ENCODE measurements at regions not wholly inside any gene's neighbourhood (a gene's known extent, or its start where the extent isn't known, plus 50 kb on each side); places are given as distances from the start of the nearest gene placed in this dataset.

DNA sequence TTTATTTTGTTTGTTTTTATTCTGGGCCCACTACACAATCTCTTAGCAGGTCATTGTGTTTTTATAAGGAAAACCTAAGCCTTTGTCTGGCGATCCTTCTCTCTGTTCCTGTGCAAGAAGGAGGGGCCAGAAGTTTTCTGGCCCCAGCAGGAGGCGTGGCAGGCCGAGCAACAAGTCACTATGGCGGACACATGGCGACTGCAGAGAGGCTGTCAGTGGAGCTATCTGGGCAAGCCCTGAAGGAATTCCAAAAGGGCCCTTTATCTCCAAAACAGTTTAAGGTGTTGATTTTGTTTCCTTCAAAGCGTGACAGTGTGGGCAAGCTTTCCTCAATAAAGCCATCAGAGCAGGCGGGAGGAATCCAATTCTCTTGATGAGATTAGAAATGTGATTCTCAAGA is 118.8 kb upstream of the CTAGE1 start:
- Histone ChIP-seq H3K9me3 (ENCODE audit: severe bottlenecking) (no peaks in the 10 kb centered on the region), H3K36me3 (ENCODE audit: low read depth) (no peaks in the 10 kb centered on the region), H3K4me3 (ENCODE audit: severe bottlenecking) (no peak overlapping the region), H3K4me1 (ENCODE audit: insufficient read depth, poor library complexity, severe bottlenecking) (no peaks in the 10 kb centered on the region), H3K27me3 (ENCODE audit: insufficient read depth, poor library complexity, severe bottlenecking) (no peaks in the 10 kb centered on the region), H3K27ac (ENCODE audit: poor library complexity, severe bottlenecking) (no peak overlapping the region)
- ATAC-seq (ENCODE audit: low read depth) (no peak), DNase-seq (ENCODE audit: low spot score) (no peak)
- no peak for TF ChIP-seq CTCF (IDR thresholded peaks at IDR 0.05; ENCODE audit: poor library complexity, severe bottlenecking)

- Histone ChIP-seq H3K27me3 (ENCODE audit: insufficient read depth, poor library complexity, severe bottlenecking) (no peaks in the 10 kb centered on the region), H3K4me3 (ENCODE audit: severe bottlenecking) (no peak overlapping the region), H3K27ac (ENCODE audit: poor library complexity, severe bottlenecking) (no peak overlapping the region), H3K4me1 (ENCODE audit: insufficient read depth, poor library complexity, severe bottlenecking) (peaks cover 7% of the 10 kb centered on the region), H3K9me3 (ENCODE audit: severe bottlenecking) (no peaks in the 10 kb centered on the region), H3K36me3 (ENCODE audit: low read depth) (no peaks in the 10 kb centered on the region)
- ATAC-seq (ENCODE audit: low read depth) (no peak), DNase-seq (ENCODE audit: low spot score) (no peak)
- TF ChIP-seq CTCF (IDR thresholded peaks at IDR 0.05; ENCODE audit: poor library complexity, severe bottlenecking): no peak
Measured at GRCh38 chr18:22538426-22538825, 120.7 kb upstream of the CTAGE1 start.

- Histone ChIP-seq H3K36me3 (ENCODE audit: low read depth) (no peaks in the 10 kb centered on the region), H3K4me1 (ENCODE audit: insufficient read depth, poor library complexity, severe bottlenecking) (peaks cover 10% of the 10 kb centered on the region), H3K27me3 (ENCODE audit: insufficient read depth, poor library complexity, severe bottlenecking) (no peaks in the 10 kb centered on the region), H3K9me3 (ENCODE audit: severe bottlenecking) (no peaks in the 10 kb centered on the region), H3K27ac (ENCODE audit: poor library complexity, severe bottlenecking) (no peak overlapping the region), H3K4me3 (ENCODE audit: severe bottlenecking) (no peak overlapping the region)
- ATAC-seq (ENCODE audit: low read depth) (no peak), DNase-seq (ENCODE audit: low spot score) (no peak)
- TF ChIP-seq CTCF (IDR thresholded peaks at IDR 0.05; ENCODE audit: poor library complexity, severe bottlenecking): no peak
Measured at GRCh38 chr18:22539051-22539765, 121.5 kb upstream of the CTAGE1 start.

GRCh38 chr18:22541232-22541631 is 123.5 kb upstream of the CTAGE1 start:
- H3K27me3 ChIP-seq (ENCODE audit: insufficient read depth, poor library complexity, severe bottlenecking): no peaks in the 10 kb centered on the region

More at GRCh38 chr18:22541232-22541631, 123.5 kb upstream of the CTAGE1 start:
- peaks cover 10% of the 10 kb centered on the region for H3K4me1 ChIP-seq (ENCODE audit: insufficient read depth, poor library complexity, severe bottlenecking)
- no peak overlapping the region for H3K27ac ChIP-seq (ENCODE audit: poor library complexity, severe bottlenecking)
- no peaks in the 10 kb centered on the region for H3K36me3 ChIP-seq (ENCODE audit: low read depth)
- ATAC-seq (ENCODE audit: low read depth) (no peak), DNase-seq (ENCODE audit: low spot score) (no peak)
- H3K4me3 ChIP-seq (ENCODE audit: severe bottlenecking): no peak overlapping the region
- H3K9me3 ChIP-seq (ENCODE audit: severe bottlenecking): no peaks in the 10 kb centered on the region
- no peak for TF ChIP-seq CTCF (IDR thresholded peaks at IDR 0.05; ENCODE audit: poor library complexity, severe bottlenecking)
